A673 (cell line): ENCODE measurements at regions not wholly inside any gene's neighbourhood (a gene's known extent, or its start where the extent isn't known, plus 50 kb on each side); places are given as distances from the start of the nearest gene placed in this dataset.

ENCODE experiments used
- EZH2 ChIP-seq: fragments of 200-600 bp; sonication (generic); IDR thresholded peaks from 2 replicates; pipeline ENCODE4 v1.6.1; 2017; ENCODE audit warnings: borderline replicate concordance, low read depth, mild to moderate bottlenecking, mixed read lengths, antibody characterized with exemption, low read length; ENCODE audit not compliant: poor library complexity, severe bottlenecking
- TF ChIP-seq, protein P1 (sequence below): fragments of 300-800, 200-600 bp; sonication (generic); conservative IDR thresholded peaks from 2 replicates; pipeline ENCODE4 v1.5.1; 2017; ENCODE audit warnings: low read depth, mild to moderate bottlenecking, antibody characterized with exemption, low read length, moderate library complexity, mixed read lengths

GRCh38 chr11:38788561-38788960 is 2190.5 kb upstream of the RAG2 start:
- TF ChIP-seq, protein P1, sequence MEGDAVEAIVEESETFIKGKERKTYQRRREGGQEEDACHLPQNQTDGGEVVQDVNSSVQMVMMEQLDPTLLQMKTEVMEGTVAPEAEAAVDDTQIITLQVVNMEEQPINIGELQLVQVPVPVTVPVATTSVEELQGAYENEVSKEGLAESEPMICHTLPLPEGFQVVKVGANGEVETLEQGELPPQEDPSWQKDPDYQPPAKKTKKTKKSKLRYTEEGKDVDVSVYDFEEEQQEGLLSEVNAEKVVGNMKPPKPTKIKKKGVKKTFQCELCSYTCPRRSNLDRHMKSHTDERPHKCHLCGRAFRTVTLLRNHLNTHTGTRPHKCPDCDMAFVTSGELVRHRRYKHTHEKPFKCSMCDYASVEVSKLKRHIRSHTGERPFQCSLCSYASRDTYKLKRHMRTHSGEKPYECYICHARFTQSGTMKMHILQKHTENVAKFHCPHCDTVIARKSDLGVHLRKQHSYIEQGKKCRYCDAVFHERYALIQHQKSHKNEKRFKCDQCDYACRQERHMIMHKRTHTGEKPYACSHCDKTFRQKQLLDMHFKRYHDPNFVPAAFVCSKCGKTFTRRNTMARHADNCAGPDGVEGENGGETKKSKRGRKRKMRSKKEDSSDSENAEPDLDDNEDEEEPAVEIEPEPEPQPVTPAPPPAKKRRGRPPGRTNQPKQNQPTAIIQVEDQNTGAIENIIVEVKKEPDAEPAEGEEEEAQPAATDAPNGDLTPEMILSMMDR = no peak
- TF ChIP-seq EZH2 = no peak
